HG02885 (cell line): ENCODE measurements at regions not wholly inside any gene's neighbourhood (a gene's known extent, or its start where the extent isn't known, plus 50 kb on each side); places are given as distances from the start of the nearest gene placed in this dataset.
"Not testable (repeated sequence)": the region's sequence is repeated elsewhere in the genome, so short reads cannot be mapped to it uniquely, and the experiment has no call there.

Experiments
- ATAC-seq: cut with Tn5 transposase; IDR thresholded peaks from one replicate; pipeline ENCODE4 v1.9.1; 2021; ENCODE audit warnings: mild to moderate bottlenecking; ENCODE audit not compliant: unreplicated experiment, poor library complexity

- no peak for ATAC-seq
Measured at GRCh38 chr9:75649060-75649459, 241.4 kb upstream of the PCSK5 start.

DNA sequence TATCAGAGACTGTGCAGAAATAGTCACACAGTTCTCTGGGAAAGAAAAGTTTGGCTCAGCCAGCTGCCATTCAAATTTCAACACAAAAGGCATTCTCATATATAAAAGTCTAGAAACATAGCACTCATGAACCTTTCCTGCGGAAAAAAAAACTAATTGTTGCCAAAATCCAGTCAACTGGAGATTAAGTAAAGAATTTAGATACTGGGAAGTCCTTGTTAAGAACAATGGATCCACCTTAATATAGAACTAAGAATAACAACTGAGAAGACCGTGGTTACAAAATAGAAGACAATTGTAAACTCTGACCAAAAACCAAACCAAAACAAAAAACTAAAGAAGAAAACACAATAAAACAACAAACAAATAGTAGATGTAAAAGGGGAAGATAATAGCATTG, 238.8 kb upstream of the PCSK5 start:
- no peak for ATAC-seq

- no peak for ATAC-seq
Measured at GRCh38 chr9:75653335-75653734, 237.1 kb upstream of the PCSK5 start.

DNA sequence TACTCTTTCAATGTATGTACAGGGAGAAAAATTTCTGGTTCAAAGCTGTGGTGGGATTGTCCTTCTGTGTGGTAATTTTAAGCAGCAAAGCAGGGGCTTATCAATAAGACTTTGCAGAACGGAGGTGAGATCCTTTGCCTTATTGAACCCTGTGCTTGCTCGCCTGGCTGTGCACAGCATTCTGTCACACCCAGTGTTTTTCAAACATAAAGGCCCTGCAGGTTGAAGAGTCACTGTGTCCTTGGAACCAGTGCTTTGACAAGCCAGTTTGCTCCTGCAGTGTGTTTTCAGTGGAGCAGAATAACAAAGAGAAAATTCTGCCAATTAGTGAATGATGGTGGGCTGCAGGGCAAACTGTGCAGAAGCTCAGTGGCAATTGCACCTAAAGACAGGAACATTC, 236.7 kb upstream of the PCSK5 start:
- no peak for ATAC-seq

DNA sequence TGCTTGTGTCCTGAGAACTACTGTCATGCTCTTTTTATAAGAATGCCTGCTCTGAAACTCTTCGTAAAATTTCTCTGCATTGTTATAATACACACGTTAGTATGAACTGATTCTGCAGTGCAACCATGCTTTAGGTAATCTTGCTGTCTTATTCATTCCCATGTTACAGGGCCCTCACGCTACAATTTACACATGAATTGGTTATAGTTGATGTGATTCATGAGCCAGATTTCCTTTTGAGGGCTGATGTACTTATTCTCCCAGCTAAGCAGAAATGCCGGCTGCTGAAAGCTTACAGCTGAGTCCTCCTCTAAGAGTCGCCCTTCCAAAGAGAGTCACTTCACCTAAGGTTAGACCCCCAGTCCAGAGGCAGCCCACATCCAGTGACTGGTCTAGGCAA, 233.5 kb upstream of the PCSK5 start:
- no peak for ATAC-seq

DNA sequence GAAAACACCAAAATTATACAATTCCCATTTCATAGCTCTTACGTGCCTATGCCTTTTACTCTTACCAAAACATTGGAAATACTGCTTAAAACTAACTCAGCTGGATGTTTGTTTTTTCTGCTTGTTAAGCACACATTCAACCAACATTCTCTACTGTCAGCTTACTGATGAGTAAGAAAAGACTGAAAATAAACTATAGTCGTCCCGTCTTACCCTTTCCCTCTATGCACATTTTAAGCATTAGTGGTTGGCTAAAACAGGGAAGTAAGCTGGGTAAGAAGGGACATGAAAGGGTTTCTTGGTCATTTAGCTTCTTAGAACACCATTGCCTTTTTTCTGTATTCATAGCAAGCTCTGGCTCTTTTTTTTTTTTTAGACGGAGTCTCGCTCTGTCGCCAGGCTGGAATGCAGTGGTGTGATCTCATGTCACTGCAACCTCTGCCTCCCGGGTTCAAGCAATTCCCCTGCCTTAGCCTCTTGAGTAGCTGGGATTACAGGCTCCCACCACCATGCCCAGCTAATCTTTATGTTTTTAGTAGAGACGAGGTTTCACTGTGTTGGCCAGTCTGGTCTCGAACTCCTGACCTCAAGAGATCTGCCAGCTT, 232.1 kb upstream of the PCSK5 start:
- ATAC-seq, result no peak

- no peak for ATAC-seq
Measured at GRCh38 chr9:75664597-75664996, 225.9 kb upstream of the PCSK5 start.

GRCh38 chr9:75666856-75667554, 223.5 kb upstream of the PCSK5 start:
- no peak for ATAC-seq

DNA sequence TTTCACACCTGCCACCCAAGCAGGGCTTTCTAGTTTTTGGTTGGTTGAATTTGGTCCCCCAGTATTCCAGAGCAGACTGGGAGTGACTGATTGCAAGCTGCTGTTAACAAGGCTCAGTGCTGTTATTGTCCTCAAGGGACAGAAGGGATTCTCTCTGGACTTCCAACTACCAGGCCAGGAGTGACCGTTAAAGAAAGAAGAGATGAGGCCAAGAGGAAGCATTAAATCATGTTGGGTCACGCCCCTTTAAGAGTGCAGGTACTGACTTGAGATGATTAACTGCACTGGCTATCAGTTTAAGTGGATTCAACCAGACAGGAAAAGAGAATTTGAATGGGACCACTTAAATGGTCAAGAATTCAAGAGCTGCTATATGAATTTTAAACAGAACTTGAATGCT, 220.8 kb upstream of the PCSK5 start:
- no peak for ATAC-seq

GRCh38 chr9:75671354-75671753, 219.1 kb upstream of the PCSK5 start:
- no peak for ATAC-seq

DNA sequence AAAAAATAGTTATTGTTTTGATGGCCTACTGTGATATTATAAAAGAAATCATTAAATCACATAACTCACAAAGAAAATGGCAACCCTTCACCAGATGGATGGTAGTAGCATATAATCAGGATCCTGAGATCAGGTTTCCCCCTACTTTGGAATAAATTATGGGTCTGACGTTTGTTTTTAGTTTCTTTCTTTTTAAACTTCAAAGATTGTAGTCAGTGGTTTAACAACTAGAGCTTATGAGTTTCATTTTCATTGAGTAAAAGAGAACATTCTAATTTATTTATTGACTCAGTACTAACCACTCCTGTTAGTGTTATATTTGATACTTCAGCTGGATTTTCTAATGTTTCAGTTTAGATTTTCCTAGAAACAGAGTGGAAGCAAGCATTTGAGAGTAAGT, 218.0 kb upstream of the PCSK5 start:
- ATAC-seq, result no peak

DNA sequence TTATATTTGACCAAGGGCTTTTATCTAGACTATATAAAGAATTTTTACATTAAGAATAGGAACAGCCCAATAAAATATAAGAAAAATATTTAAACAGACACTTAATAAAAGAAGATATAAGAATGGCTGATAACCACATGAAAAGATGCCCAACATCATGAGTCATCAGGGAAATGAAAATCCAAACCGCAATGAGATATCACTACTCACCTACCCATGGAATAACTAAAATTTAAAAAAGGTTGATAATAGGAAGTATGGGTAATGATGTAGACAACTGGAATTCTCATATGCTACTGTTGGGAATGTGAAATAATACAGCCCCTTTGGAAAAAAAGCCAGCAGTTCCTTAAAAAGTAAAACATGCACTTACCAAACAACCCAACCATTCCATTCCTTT, 206.9 kb upstream of the PCSK5 start:
- no peak for ATAC-seq

DNA sequence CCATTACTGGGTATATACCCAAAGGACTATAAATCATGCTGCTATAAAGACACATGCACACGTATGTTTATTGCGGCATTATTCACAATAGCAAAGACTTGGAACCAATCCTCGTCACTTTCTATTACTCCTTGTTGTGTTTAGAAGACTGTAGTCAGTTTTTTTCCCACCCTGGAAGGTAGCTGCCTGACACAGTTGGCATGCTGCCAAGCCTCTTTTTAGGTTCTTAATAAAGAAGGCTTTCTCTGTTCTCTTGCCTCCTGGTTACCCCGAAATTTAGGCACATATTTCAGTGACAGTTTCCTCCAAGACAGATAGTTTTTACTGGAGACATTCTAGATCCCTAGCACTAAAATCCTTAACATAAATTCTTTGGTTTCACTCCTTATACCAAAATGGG, 205.4 kb upstream of the PCSK5 start:
- no peak for ATAC-seq

DNA sequence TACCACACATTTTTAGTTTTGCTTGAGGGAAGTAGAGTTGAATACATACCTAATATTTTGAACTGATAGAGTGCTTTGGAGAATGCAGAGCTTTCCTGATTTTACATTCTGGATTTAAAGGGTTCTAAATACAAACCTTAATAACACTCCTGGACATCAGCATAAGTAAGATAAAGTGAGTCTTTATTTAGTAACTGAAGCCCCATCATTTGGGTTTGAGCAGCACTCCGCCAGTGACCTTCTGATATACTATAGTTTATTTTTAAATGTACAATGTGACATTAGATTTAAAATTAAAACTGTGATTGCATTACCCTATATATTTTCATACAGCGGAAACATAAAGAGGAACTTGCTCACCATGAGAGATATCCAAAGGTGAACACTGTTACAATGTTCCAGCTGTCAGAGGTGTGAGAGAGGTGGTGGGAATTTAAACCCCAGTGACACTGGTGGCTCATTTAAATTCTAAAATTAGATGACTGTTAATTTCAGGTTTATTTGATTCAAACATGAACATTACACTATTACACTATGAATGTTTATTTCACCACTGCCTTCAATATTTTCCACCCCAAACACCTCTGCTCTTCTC, 203.0 kb upstream of the PCSK5 start:
- no peak for ATAC-seq

GRCh38 chr9:75690551-75690950, 199.9 kb upstream of the PCSK5 start:
- not testable (repeated sequence) for ATAC-seq

GRCh38 chr9:75691408-75691807, 199.1 kb upstream of the PCSK5 start:
- ATAC-seq, result no peak

DNA sequence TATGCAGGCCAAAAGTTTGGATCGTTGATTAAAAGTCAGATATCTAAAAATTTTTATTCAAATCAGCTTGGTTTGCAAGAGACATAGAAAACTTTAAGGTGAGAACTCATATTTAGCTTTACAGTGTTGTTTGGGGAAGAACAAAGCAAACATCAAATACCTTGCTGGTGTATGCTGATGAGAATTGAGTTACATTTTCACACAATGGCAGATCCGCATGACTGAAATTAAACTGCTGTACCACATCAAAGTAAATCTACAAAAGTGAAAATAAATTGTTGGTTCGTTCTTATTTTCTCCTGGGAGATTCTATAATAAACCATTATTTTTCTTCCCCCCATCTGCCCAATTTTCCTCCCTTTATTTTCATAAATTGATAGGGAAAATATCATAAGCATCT, 198.2 kb upstream of the PCSK5 start:
- no peak for ATAC-seq

DNA sequence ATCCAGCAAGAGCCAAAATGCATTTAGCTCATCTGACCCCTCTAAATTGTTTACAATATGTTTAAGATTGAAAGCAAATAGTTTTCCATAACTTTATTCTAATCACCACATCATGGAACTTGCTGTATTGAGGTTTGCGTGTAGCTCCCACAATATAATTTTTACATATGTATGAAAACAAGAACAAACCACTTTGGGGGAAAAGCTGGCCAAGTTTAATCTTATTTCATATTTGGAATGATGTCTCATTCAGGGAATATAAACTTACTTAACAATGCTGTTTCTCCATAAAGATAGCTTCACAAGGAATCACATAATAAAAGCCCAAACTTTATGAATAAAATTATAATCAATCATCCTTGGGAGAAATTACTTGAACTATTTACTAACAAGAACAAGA, 194.6 kb upstream of the PCSK5 start:
- no peak for ATAC-seq

- ATAC-seq, result no peak
Measured at GRCh38 chr9:75699017-75699416, 191.5 kb upstream of the PCSK5 start.

DNA sequence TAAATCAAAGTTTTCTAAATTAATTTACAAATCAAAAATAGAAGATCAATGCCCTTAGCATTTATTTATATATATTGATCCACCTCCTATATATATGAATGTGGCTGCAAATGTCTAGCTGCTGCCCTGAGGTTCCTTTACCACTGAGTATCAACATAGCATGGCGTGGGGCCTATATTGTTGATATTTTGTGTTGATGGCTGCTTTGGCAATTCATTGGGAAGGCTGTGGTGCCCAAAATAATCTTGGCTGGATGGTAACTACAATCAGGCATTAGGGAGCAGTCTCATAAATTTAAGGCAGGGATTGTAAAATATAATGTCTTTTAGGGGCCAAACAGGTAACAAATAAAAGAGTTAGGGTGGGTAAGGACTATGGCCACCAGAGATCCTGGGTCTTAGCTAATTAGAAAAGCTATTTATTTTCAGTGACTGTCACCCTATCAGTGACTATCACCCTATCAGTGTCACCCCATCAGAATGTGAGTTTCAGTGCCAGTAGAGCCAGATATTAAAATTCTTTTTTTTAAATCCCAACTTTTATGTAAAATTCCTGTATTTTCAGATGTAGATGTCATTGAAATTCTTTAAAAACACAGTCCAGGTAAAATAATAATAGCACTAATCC, 190.7 kb upstream of the PCSK5 start:
- no peak for ATAC-seq

- ATAC-seq, result no peak
Measured at GRCh38 chr9:75700252-75700640, 190.2 kb upstream of the PCSK5 start.

GRCh38 chr9:75707191-75707590, 183.3 kb upstream of the PCSK5 start:
- ATAC-seq, result no peak
